ENCODE measurements at regions not wholly inside any gene's neighbourhood (a gene's known extent, or its start where the extent isn't known, plus 50 kb on each side); places are given as distances from the start of the nearest gene placed in this dataset.

DNA sequence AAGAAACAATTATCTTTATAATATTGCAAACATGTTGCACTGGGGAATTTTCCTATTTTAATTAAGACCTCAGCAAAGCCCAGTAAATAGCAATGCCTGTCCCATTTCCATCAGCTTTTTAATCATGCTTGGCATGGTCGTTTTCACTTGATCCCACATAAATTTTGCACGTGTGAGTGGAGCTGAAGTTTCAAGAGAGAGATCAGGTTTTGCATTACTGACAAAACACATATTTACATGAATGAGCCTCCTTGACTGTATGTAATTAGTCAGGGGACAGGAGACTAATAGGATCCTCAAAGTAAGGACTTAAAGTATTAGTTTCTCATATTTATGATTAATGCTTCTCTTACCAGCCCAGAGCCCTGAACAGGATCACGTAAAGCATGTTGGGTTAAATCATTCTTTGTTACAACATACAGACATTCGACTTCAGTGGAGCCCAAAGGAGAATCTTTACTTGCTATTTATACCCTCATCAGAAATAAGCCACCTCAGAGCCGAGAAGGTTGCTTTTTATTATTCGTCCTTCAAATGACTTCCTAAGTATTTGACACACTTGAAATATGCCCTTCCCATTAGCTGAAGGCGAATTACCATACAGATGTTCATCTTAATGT lies 711.3 kb downstream of the GALR1 start:
- Histone ChIP-seq H3K9me3 (ENCODE audit: insufficient read depth, low read length, severe bottlenecking) (no peaks in the 10 kb centered on the region), H3K27ac (ENCODE audit: low read length) (no peak overlapping the region), H3K9ac (ENCODE audit: low read depth, low read length) (no peak overlapping the region), H3K4me3 (ENCODE audit: low read depth in 1 of 2, low read length in 2 of 2) (no peak overlapping the region), H4K20me1 (ENCODE audit: insufficient read depth, low read length) (no peaks in the 10 kb centered on the region), H3K36me3 (ENCODE audit: insufficient read depth, low read length) (no peaks in the 10 kb centered on the region), H3K4me2 (ENCODE audit: insufficient read depth, low read length) (no peak overlapping the region), H3K79me2 (ENCODE audit: insufficient read depth, low read length) (no peaks in the 10 kb centered on the region), H3K4me1 (ENCODE audit: insufficient read depth, low read length) (no peaks in the 10 kb centered on the region), H2AFZ (ENCODE audit: low read depth, low read length) (no peak overlapping the region), H3K27me3 (ENCODE audit: insufficient read depth, low read length, poor library complexity) (no peaks in the 10 kb centered on the region)
- ATAC-seq (ENCODE audit: insufficient read depth, low read depth) (no peak), DNase-seq (no peak)
- TF ChIP-seq, protein P1, sequence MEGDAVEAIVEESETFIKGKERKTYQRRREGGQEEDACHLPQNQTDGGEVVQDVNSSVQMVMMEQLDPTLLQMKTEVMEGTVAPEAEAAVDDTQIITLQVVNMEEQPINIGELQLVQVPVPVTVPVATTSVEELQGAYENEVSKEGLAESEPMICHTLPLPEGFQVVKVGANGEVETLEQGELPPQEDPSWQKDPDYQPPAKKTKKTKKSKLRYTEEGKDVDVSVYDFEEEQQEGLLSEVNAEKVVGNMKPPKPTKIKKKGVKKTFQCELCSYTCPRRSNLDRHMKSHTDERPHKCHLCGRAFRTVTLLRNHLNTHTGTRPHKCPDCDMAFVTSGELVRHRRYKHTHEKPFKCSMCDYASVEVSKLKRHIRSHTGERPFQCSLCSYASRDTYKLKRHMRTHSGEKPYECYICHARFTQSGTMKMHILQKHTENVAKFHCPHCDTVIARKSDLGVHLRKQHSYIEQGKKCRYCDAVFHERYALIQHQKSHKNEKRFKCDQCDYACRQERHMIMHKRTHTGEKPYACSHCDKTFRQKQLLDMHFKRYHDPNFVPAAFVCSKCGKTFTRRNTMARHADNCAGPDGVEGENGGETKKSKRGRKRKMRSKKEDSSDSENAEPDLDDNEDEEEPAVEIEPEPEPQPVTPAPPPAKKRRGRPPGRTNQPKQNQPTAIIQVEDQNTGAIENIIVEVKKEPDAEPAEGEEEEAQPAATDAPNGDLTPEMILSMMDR (IDR thresholded peaks at IDR 0.05; ENCODE audit: borderline replicate concordance, extremely low read depth, low read length, poor library complexity, severe bottlenecking): no peak
- no peak for TF ChIP-seq EZH2 (IDR thresholded peaks at IDR 0.05; ENCODE audit: borderline replicate concordance, low read depth, low read length, severe bottlenecking)

DNA sequence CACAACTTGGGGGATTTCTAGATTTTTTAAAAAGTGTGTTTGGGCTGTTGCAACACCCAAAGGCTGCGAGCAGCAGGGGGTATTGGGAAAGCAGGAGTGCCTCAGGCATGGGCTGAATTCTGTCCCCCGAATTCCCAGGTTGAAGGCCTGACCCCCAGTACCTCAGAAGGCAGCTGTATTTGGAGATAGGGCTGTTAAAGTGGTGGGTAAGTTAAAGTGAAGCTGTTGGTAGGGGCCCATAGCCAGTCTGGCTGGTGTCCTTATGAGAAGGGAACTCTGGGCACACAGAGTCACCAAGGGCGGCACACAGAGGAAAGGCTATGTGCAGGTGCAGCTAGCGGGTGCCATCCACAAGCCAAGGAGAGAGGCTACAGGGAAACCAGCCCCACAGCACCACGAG lies 717.4 kb downstream of the GALR1 start:
- H3K9me3 ChIP-seq (ENCODE audit: insufficient read depth, low read length, severe bottlenecking): no peaks in the 10 kb centered on the region
- ATAC-seq (ENCODE audit: insufficient read depth, low read depth) (no peak), DNase-seq (no peak)
- no peak for TF ChIP-seq EZH2 (IDR thresholded peaks at IDR 0.05; ENCODE audit: borderline replicate concordance, low read depth, low read length, severe bottlenecking)
- TF ChIP-seq, protein P1 (IDR thresholded peaks at IDR 0.05; ENCODE audit: borderline replicate concordance, extremely low read depth, low read length, poor library complexity, severe bottlenecking): no peak
- H3K4me1 ChIP-seq (ENCODE audit: insufficient read depth, low read length): no peaks in the 10 kb centered on the region
- H3K27ac ChIP-seq (ENCODE audit: low read length): no peak overlapping the region
- H3K27me3 ChIP-seq (ENCODE audit: insufficient read depth, low read length, poor library complexity): peaks cover 4% of the 10 kb centered on the region
- no peak overlapping the region for H3K4me2 ChIP-seq (ENCODE audit: insufficient read depth, low read length)
- no peaks in the 10 kb centered on the region for H3K79me2 ChIP-seq (ENCODE audit: insufficient read depth, low read length)
- H3K36me3 ChIP-seq (ENCODE audit: insufficient read depth, low read length): no peaks in the 10 kb centered on the region
- H3K9ac ChIP-seq (ENCODE audit: low read depth, low read length): no peak overlapping the region
- no peak overlapping the region for H3K4me3 ChIP-seq (ENCODE audit: low read depth in 1 of 2, low read length in 2 of 2)
- no peak overlapping the region for H2AFZ ChIP-seq (ENCODE audit: low read depth, low read length)
- no peaks in the 10 kb centered on the region for H4K20me1 ChIP-seq (ENCODE audit: insufficient read depth, low read length)

DNA sequence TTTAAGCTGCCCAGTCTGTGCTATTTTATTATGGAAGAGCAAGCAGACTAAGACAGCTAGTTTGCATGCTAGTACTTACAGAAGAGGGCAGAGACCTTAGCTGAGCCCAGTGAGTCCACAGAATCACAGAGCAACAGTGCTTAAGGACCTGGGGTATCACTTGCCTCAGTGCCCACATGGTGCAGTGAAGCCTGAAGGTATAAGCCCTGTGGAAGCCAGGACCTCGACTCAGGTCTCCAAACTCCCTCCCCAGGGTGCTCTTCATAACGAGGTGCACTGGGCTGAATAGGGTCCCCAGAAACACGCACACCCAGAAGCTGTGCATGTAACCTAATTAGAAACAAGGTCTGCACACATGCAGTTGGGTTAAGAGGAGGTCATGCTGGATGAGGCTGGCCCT lies 718.1 kb downstream of the GALR1 start:
- ATAC-seq (ENCODE audit: insufficient read depth, low read depth): no peak
- no peak overlapping the region for H3K9ac ChIP-seq (ENCODE audit: low read depth, low read length)

More for the DNA sequence above, 718.1 kb downstream of the GALR1 start:
- Histone ChIP-seq H3K27ac (ENCODE audit: low read length) (no peak overlapping the region), H4K20me1 (ENCODE audit: insufficient read depth, low read length) (no peaks in the 10 kb centered on the region), H3K36me3 (ENCODE audit: insufficient read depth, low read length) (no peaks in the 10 kb centered on the region), H3K9me3 (ENCODE audit: insufficient read depth, low read length, severe bottlenecking) (no peaks in the 10 kb centered on the region), H3K79me2 (ENCODE audit: insufficient read depth, low read length) (no peaks in the 10 kb centered on the region), H3K4me1 (ENCODE audit: insufficient read depth, low read length) (no peaks in the 10 kb centered on the region), H3K27me3 (ENCODE audit: insufficient read depth, low read length, poor library complexity) (peaks cover 4% of the 10 kb centered on the region), H3K4me3 (ENCODE audit: low read depth in 1 of 2, low read length in 2 of 2) (no peak overlapping the region), H2AFZ (ENCODE audit: low read depth, low read length) (no peak overlapping the region), H3K4me2 (ENCODE audit: insufficient read depth, low read length) (no peak overlapping the region)
- TF ChIP-seq, protein P1 (IDR thresholded peaks at IDR 0.05; ENCODE audit: borderline replicate concordance, extremely low read depth, low read length, poor library complexity, severe bottlenecking): no peak
- no peak for TF ChIP-seq EZH2 (IDR thresholded peaks at IDR 0.05; ENCODE audit: borderline replicate concordance, low read depth, low read length, severe bottlenecking)
- DNase-seq: no peak

All from DND-41 (cell line).